A549 (cell line): ENCODE measurements at regions not wholly inside any gene's neighbourhood (a gene's known extent, or its start where the extent isn't known, plus 50 kb on each side); places are given as distances from the start of the nearest gene placed in this dataset.
A peak's percentile ranks its signal among the peaks of the same experiment; 100 is the strongest.

Experiments used
- ATAC-seq, 2 experiments: fragments of 200-7000 bp in 1 of 2; fragments of >200 bp in 1 of 2; cut with Nextera tagmentation in 1 of 2; cut with Tn5 transposase in 1 of 2; 3 replicates each; pipeline versions ENCODE4 v1.8.0 to v1.9.1; 2018 to 2020; ENCODE audit warnings: mild to moderate bottlenecking in 1 of 2, moderate library complexity in 1 of 2
- CTCF ChIA-PET: fragments of 300-600 bp; sonication (Branson Sonifier 250); formaldehyde crosslinking; extraction: SDS; loops from one replicate; lab custom pipeline; 2021; ENCODE audit warnings: antibody characterized with exemption, inconsistent platforms; lab: Yijun Ruan, JAX
- POLR2A ChIA-PET: fragments of 350-600 bp; formaldehyde crosslinking; extraction: SDS; loops from one replicate; lab custom pipeline; 2021; ENCODE audit warnings: antibody characterized with exemption, inconsistent platforms; lab: Yijun Ruan, JAX
- DNase-seq, 2 experiments: peaks; one replicate each; pipeline versions ENCODE4 v3.0.0 to v3.0.0-alpha.2; 2011 to 2016; ENCODE audit warnings: low read depth in 1 of 2, low spot score in 1 of 2
- FAIRE-seq: peaks from 2 replicates; lab custom pipeline; 2011; peaks lifted over from hg19 to GRCh38; lab: Jason Lieb, UNC
- H3K27ac ChIP-seq, 2 experiments: fragments of >200 bp; sonication (Bioruptor Twin); formaldehyde crosslinking; 3 replicates each; pipeline ENCODE4 v1.5.1; 2016 to 2017
- H3K4me1 ChIP-seq: fragments of >200 bp; sonication (Bioruptor Twin); formaldehyde crosslinking; 3 replicates; pipeline ENCODE4 v1.6.1; 2016
- H3K4me2 ChIP-seq: fragments of >200 bp; sonication (Bioruptor Twin); formaldehyde crosslinking; 3 replicates; pipeline ENCODE4 v1.6.1; 2016
- H3K4me3 ChIP-seq: fragments of >200 bp; sonication (Bioruptor Twin); formaldehyde crosslinking; 3 replicates; pipeline ENCODE4 v1.5.1; 2016
- H3K9me3 ChIP-seq: fragments of >200 bp; sonication (Bioruptor Twin); formaldehyde crosslinking; 3 replicates; pipeline ENCODE4 v1.6.1; 2016
- BHLHE40 ChIP-seq: IDR thresholded peaks from 2 replicates; pipeline ENCODE4 v1.6.1; 2012; ENCODE audit warnings: low read depth, low read length, inconsistent platforms
- E2F6 ChIP-seq: IDR thresholded peaks from 2 replicates; pipeline ENCODE4 v1.6.1; 2012; ENCODE audit warnings: low read depth, borderline replicate concordance
- ESRRA ChIP-seq: fragments of 150-350 bp; IDR thresholded peaks from 2 replicates; pipeline ENCODE4 v1.6.1; 2014; ENCODE audit warnings: mild to moderate bottlenecking, low read length, borderline replicate concordance
- FOSB ChIP-seq: fragments of 250-450 bp; sonication (Bioruptor Pico); IDR thresholded peaks from 2 replicates; pipeline ENCODE4 v1.5.0; 2020; ENCODE audit warnings: mild to moderate bottlenecking, moderate library complexity
- FOSL2 ChIP-seq, 2 experiments: fragments of 450-650 bp in 1 of 2; fragments of >200 bp in 1 of 2; sonication (Bioruptor Twin) in 1 of 2; formaldehyde crosslinking; IDR thresholded peaks; 2 replicates each; pipeline versions ENCODE4 v1.5.0 to v1.6.1; 2016 to 2020; ENCODE audit warnings: mild to moderate bottlenecking in 1 of 2, moderate library complexity in 1 of 2
- GATA3 ChIP-seq: IDR thresholded peaks from 2 replicates; pipeline ENCODE4 v1.6.1; 2012; ENCODE audit warnings: borderline replicate concordance
- HDAC2 ChIP-seq: fragments of 200-600 bp; sonication (generic); IDR thresholded peaks from 2 replicates; pipeline ENCODE4 v1.6.1; 2016
- HEYL ChIP-seq: fragments of 250-450 bp; sonication (Bioruptor Pico); IDR thresholded peaks from 2 replicates; pipeline ENCODE4 v1.8.0; 2021; ENCODE audit warnings: mild to moderate bottlenecking, moderate library complexity
- HOXA7 ChIP-seq: fragments of 250-450 bp; sonication (Bioruptor Pico); IDR thresholded peaks from 2 replicates; pipeline ENCODE4 v1.5.0; 2020; ENCODE audit warnings: mild to moderate bottlenecking, moderate library complexity
- HOXB13 ChIP-seq: fragments of 250-450 bp; sonication (Bioruptor Pico); IDR thresholded peaks from 2 replicates; pipeline ENCODE4 v1.5.0; 2020; ENCODE audit warnings: low read depth, mild to moderate bottlenecking, moderate library complexity
- JUN ChIP-seq, 2 experiments: fragments of >200 bp; sonication (Bioruptor Twin); formaldehyde crosslinking; IDR thresholded peaks; 2 replicates in 1 of 2; 3 replicates in 1 of 2; pipeline ENCODE4 v1.6.1; 2016 to 2017
- JUNB ChIP-seq: fragments of >200 bp; sonication (Bioruptor Twin); formaldehyde crosslinking; IDR thresholded peaks from 2 replicates; pipeline ENCODE4 v1.6.1; 2016
- KDM1A ChIP-seq: fragments of 200-600 bp; sonication (generic); IDR thresholded peaks from 2 replicates; pipeline ENCODE4 v1.6.1; 2016; ENCODE audit warnings: low read depth, mild to moderate bottlenecking
- MAFK ChIP-seq: fragments of 450-650 bp; IDR thresholded peaks from 2 replicates; pipeline ENCODE4 v1.6.1; 2014; ENCODE audit not compliant: partially characterized antibody
- MYC ChIP-seq: IDR thresholded peaks from 2 replicates; pipeline ENCODE4 v1.6.1; 2012; ENCODE audit warnings: mild to moderate bottlenecking, inconsistent platforms, low read length, improper control_type of control experiment, borderline replicate concordance
- NFE2L2 ChIP-seq: fragments of 150-350 bp; conservative IDR thresholded peaks from 2 replicates; pipeline ENCODE4 v1.6.1; 2014; ENCODE audit warnings: low read length
- NR3C1 ChIP-seq: fragments of >200 bp; sonication (Bioruptor Twin); formaldehyde crosslinking; IDR thresholded peaks from 3 replicates; pipeline ENCODE4 v1.6.1; 2017
- PBX3 ChIP-seq: IDR thresholded peaks from 2 replicates; pipeline ENCODE4 v1.6.1; 2012
- PHF8 ChIP-seq: fragments of 200-600 bp; sonication (generic); IDR thresholded peaks from 2 replicates; pipeline ENCODE4 v1.6.1; 2016; ENCODE audit warnings: low read depth, mild to moderate bottlenecking, antibody characterized with exemption, moderate library complexity, borderline replicate concordance
- RARB ChIP-seq: fragments of 250-450 bp; sonication (Bioruptor Pico); IDR thresholded peaks from 2 replicates; pipeline ENCODE4 v1.8.0; 2021; ENCODE audit warnings: mild to moderate bottlenecking, moderate library complexity
- SMC3 ChIP-seq: fragments of >200 bp; sonication (Bioruptor Twin); formaldehyde crosslinking; IDR thresholded peaks from 3 replicates; pipeline ENCODE4 v1.6.1; 2018; ENCODE audit warnings: inconsistent platforms
- ZFP36 ChIP-seq: fragments of 450-650 bp; IDR thresholded peaks from 2 replicates; pipeline ENCODE4 v1.6.1; 2014; ENCODE audit warnings: borderline replicate concordance; ENCODE audit not compliant: partially characterized antibody
- ZNF302 ChIP-seq: fragments of 250-450 bp; sonication (Bioruptor Pico); IDR thresholded peaks from 2 replicates; pipeline ENCODE4 v1.9.0; 2021; ENCODE audit warnings: inconsistent platforms, mild to moderate bottlenecking, moderate library complexity
- WGBS: methylation state at CpG from one replicate; pipeline ENCODE4 v1.1.6; 2017; ENCODE audit errors: missing lambda C conversion rate; 5-methylcytosine and 5-hydroxymethylcytosine counted together
- TF ChIP-seq, protein P1 (sequence below): fragments of >200 bp; sonication (Bioruptor Twin); formaldehyde crosslinking; IDR thresholded peaks from 3 replicates; pipeline ENCODE4 v1.6.1; 2016
- TF ChIP-seq, protein P2 (sequence below): fragments of 200-600 bp; sonication (generic); IDR thresholded peaks from 2 replicates; pipeline ENCODE4 v1.6.1; 2016; ENCODE audit warnings: antibody characterized with exemption, mild to moderate bottlenecking, moderate library complexity
- TF ChIP-seq, protein P3 (sequence below): fragments of 250-450 bp; sonication (Bioruptor Pico); IDR thresholded peaks from 2 replicates; pipeline ENCODE4 v1.5.0; 2021; ENCODE audit warnings: mild to moderate bottlenecking, moderate library complexity, borderline replicate concordance
- TF ChIP-seq, protein P4 (sequence below): fragments of 250-450 bp; sonication (Bioruptor Pico); IDR thresholded peaks from 2 replicates; pipeline ENCODE4 v1.5.0; 2020; ENCODE audit warnings: low read depth, mild to moderate bottlenecking, moderate library complexity

- ATAC-seq: no peak
- Histone ChIP-seq H3K4me2 (no peak overlapping the region), H3K9me3 (no peaks in the 10 kb centered on the region), H3K27ac (no peak overlapping the region), H3K4me3 (no peak overlapping the region), H3K4me1 (peaks cover 7% of the 10 kb centered on the region)
- no peak for DNase-seq
- ChIA-PET POLR2A (no interaction called here), CTCF (interaction anchor here (0.5 to 1.3 kb wide), 2 partner anchors 18 to 150 kb away, joined by 3 read pairs; no protein-coding TSS in a partner anchor)
- 77% methylated on average over 4 of the region's 4 CpGs for WGBS
- TF ChIP-seq FOSB (CRISPR knock-in tag) (no peak), PHF8 (no peak), SMC3 (no peak), ZNF302 (no peak), JUNB (no peak), MYC (no peak), ESRRA (no peak), PBX3 (no peak), BHLHE40 (no peak), HEYL (CRISPR knock-in tag) (no peak), HOXA7 (CRISPR knock-in tag) (no peak), HDAC2 (no peak), GATA3 (no peak), FOSL2 (IDR thresholded peaks at IDR 0.05) (no peak), FOSL2 (CRISPR knock-in tag; IDR thresholded peaks at IDR 0.05) (no peak), JUN (IDR thresholded peaks at IDR 0.05) (no peak), MAFK (no peak)
- TF ChIP-seq, protein P1, sequence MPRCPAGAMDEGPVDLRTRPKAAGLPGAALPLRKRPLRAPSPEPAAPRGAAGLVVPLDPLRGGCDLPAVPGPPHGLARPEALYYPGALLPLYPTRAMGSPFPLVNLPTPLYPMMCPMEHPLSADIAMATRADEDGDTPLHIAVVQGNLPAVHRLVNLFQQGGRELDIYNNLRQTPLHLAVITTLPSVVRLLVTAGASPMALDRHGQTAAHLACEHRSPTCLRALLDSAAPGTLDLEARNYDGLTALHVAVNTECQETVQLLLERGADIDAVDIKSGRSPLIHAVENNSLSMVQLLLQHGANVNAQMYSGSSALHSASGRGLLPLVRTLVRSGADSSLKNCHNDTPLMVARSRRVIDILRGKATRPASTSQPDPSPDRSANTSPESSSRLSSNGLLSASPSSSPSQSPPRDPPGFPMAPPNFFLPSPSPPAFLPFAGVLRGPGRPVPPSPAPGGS: no peak
- TF ChIP-seq, protein P2, sequence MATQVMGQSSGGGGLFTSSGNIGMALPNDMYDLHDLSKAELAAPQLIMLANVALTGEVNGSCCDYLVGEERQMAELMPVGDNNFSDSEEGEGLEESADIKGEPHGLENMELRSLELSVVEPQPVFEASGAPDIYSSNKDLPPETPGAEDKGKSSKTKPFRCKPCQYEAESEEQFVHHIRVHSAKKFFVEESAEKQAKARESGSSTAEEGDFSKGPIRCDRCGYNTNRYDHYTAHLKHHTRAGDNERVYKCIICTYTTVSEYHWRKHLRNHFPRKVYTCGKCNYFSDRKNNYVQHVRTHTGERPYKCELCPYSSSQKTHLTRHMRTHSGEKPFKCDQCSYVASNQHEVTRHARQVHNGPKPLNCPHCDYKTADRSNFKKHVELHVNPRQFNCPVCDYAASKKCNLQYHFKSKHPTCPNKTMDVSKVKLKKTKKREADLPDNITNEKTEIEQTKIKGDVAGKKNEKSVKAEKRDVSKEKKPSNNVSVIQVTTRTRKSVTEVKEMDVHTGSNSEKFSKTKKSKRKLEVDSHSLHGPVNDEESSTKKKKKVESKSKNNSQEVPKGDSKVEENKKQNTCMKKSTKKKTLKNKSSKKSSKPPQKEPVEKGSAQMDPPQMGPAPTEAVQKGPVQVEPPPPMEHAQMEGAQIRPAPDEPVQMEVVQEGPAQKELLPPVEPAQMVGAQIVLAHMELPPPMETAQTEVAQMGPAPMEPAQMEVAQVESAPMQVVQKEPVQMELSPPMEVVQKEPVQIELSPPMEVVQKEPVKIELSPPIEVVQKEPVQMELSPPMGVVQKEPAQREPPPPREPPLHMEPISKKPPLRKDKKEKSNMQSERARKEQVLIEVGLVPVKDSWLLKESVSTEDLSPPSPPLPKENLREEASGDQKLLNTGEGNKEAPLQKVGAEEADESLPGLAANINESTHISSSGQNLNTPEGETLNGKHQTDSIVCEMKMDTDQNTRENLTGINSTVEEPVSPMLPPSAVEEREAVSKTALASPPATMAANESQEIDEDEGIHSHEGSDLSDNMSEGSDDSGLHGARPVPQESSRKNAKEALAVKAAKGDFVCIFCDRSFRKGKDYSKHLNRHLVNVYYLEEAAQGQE: no peak
- no peak for FAIRE-seq
These were observed 58.3 kb upstream of the DYRK2 start for GRCh38 chr12:67590149-67590790.

DNA sequence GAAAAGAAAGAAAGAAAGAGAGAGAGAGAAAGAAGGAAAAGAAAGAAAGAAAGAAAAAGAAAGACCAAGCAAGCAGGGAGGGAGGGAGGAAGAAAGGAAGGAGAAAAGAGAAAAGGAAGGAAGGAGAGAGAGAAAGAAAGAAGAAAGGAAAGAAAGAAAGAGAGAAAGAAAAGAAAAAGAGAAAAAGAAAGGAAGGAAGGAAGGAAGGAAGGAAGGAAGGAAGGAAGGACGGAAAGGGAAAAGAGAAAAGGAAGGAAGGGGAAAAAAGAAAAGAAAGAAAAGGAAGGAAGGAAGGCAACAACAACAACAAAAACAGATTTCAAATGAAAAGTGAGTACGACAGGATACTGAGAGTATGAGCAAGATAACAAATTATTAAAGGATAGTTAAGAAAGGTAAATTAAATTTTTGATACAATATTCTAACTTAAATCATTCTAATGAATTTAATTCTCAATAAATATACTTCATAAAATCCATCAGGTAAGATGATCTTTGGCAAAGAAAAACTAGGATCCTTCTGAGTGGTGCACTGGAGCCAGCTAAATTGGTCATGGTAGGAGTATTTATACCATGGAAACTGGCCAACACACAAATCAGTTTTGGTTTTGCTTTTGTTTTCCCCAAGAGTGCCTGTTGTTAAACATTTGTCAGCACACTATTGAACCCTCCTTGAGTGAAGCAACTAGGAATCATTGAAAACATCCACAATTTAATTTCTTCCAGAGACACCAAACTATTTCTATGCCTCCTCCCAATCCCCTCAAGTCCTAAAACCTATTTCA is 56.1 kb upstream of the DYRK2 start:
- Histone ChIP-seq H3K9me3 (no peaks in the 10 kb centered on the region), H3K4me3 (no peak overlapping the region), H3K4me1 (peaks cover 7% of the 10 kb centered on the region), H3K4me2 (peak overlapping the region; percentile 16; the same call in 1 of the 3 replicates), H3K27ac (no peak overlapping the region)
- CTCF ChIA-PET: no interaction called here
- ATAC-seq (no peak; a peak in 1 of 6 replicates), FAIRE-seq (no peak), DNase-seq (peak in 1 of 2 experiments; percentile 7)
- 81% methylated on average over 2 of the region's 2 CpGs for WGBS
- POLR2A ChIA-PET: no interaction called here
- TF ChIP-seq RARB (no peak), KDM1A (no peak), ZFP36 (no peak), HOXB13 (no peak), MYC (no peak), E2F6 (no peak), NFE2L2 (no peak), NR3C1 (no peak)
- TF ChIP-seq, protein P3, sequence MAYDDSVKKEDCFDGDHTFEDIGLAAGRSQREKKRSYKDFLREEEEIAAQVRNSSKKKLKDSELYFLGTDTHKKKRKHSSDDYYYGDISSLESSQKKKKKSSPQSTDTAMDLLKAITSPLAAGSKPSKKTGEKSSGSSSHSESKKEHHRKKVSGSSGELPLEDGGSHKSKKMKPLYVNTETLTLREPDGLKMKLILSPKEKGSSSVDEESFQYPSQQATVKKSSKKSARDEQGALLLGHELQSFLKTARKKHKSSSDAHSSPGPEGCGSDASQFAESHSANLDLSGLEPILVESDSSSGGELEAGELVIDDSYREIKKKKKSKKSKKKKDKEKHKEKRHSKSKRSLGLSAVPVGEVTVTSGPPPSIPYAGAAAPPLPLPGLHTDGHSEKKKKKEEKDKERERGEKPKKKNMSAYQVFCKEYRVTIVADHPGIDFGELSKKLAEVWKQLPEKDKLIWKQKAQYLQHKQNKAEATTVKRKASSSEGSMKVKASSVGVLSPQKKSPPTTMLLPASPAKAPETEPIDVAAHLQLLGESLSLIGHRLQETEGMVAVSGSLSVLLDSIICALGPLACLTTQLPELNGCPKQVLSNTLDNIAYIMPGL (CRISPR knock-in tag): no peak
- TF ChIP-seq, protein P4, sequence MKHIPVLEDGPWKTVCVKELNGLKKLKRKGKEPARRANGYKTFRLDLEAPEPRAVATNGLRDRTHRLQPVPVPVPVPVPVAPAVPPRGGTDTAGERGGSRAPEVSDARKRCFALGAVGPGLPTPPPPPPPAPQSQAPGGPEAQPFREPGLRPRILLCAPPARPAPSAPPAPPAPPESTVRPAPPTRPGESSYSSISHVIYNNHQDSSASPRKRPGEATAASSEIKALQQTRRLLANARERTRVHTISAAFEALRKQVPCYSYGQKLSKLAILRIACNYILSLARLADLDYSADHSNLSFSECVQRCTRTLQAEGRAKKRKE (CRISPR knock-in tag): no peak
